ENCODE measurements at regions not wholly inside any gene's neighbourhood (a gene's known extent, or its start where the extent isn't known, plus 50 kb on each side); places are given as distances from the start of the nearest gene placed in this dataset.

DNA sequence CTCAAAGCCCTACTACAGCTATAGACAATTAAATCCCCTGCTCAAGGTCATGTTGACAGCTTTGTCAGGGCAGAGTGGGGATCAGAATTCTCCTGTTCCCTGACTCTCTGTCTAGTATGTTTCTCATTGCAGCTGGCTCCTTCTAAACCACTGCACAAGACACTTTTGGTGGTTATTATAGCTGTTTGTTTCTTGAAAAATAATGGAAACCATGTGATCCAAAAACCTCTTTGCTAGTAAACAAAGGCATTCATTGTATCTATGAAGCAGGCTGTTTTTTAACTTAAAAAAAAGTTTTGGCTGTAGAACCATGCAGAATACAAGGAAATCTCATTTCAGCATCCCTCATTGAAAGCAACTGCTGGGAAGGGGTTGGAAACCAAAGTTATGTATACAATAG is 352.5 kb upstream of the EPHA4 start:
- TF ChIP-seq, protein P1, sequence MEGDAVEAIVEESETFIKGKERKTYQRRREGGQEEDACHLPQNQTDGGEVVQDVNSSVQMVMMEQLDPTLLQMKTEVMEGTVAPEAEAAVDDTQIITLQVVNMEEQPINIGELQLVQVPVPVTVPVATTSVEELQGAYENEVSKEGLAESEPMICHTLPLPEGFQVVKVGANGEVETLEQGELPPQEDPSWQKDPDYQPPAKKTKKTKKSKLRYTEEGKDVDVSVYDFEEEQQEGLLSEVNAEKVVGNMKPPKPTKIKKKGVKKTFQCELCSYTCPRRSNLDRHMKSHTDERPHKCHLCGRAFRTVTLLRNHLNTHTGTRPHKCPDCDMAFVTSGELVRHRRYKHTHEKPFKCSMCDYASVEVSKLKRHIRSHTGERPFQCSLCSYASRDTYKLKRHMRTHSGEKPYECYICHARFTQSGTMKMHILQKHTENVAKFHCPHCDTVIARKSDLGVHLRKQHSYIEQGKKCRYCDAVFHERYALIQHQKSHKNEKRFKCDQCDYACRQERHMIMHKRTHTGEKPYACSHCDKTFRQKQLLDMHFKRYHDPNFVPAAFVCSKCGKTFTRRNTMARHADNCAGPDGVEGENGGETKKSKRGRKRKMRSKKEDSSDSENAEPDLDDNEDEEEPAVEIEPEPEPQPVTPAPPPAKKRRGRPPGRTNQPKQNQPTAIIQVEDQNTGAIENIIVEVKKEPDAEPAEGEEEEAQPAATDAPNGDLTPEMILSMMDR (conservative IDR thresholded peaks at IDR 0.05): no peak
- no peak for TF ChIP-seq EZH2 (IDR thresholded peaks at IDR 0.05; ENCODE audit: low read depth)

Data from PC-9 (cell line).